Ovary (tissue), 7 donors: ENCODE measurements at regions not wholly inside any gene's neighbourhood (a gene's known extent, or its start where the extent isn't known, plus 50 kb on each side); places are given as distances from the start of the nearest gene placed in this dataset.

Experiments
- DNase-seq, 5 donors: peaks; one replicate each; pipeline ENCODE4 v3.0.0-alpha.2; 2019 to 2020
- H3K27ac ChIP-seq, 2 donors: fragments of 200-600 bp; one replicate each; pipeline versions ENCODE4 v1.5.1 to v1.8.0; 2019 to 2022
- H3K27me3 ChIP-seq: fragments of 200-600 bp; one replicate; pipeline ENCODE4 v1.8.0; 2022
- H3K36me3 ChIP-seq: fragments of 200-600 bp; sonication (generic); one replicate; pipeline ENCODE4 v1.5.1; 2019
- H3K4me1 ChIP-seq: one replicate; pipeline ENCODE4 v1.8.1; 2013; ENCODE audit warnings: mild to moderate bottlenecking, moderate library complexity; ENCODE audit not compliant: insufficient read depth
- H3K4me3 ChIP-seq: fragments of 200-600 bp; sonication (generic); one replicate; pipeline ENCODE4 v1.5.1; 2017
- H3K9me3 ChIP-seq, 2 donors: fragments of 200-600 bp in 1 of 2; sonication (generic) in 1 of 2; one replicate each; pipeline versions ENCODE4 v1.5.1 to v1.8.1; 2013 to 2019; ENCODE audit warnings: mild to moderate bottlenecking in 1 of 2, moderate library complexity in 1 of 2
- CTCF ChIP-seq, 3 donors: fragments of 450-650 bp in 2 of 3; fragments of 200-600 bp in 1 of 3; IDR thresholded peaks; one replicate each; pipeline versions ENCODE4 v1.5.1 to v1.8.0; 2016 to 2022; ENCODE audit warnings: antibody characterized with exemption in 3 of 3, mild to moderate bottlenecking in 1 of 3
- EP300 ChIP-seq: sonication (generic); formaldehyde crosslinking; IDR thresholded peaks from one replicate; pipeline ENCODE4 v1.6.1; 2017; ENCODE audit warnings: antibody characterized with exemption
- POLR2A ChIP-seq: fragments of 450-650 bp; IDR thresholded peaks from one replicate; pipeline ENCODE4 v1.6.1; 2017; ENCODE audit warnings: antibody characterized with exemption, mild to moderate bottlenecking, moderate library complexity
- WGBS, 3 donors: extraction: QIAGEN DNeasy Blood & Tissue Kit in 1 of 3; methylation state at CpG; one replicate each; pipeline versions ENCODE4 v1.1.5 to v1.1.7; 2013 to 2017; 5-methylcytosine and 5-hydroxymethylcytosine counted together
- intact Hi-C, 4 donors: fragments of 100-400 bp; cut with DNase I; formaldehyde crosslinking; loops; one replicate each; pipeline versions ENCODE4 v1.11.0 to v1.15.1; 2022 to 2023
- donor health status: DM: no; HTN: no; CAD: no; lungs with moderate emphysema.
- donor health status: DM: no; HTN: no; CAD: no.
- donor health status: Bipolar disorder and iron deficiency.
- donor health status: DM: no; HTN: no; CAD: no.
- donor health status: DM: yes; HTN: yes; CAD: no.

- no peaks in the 10 kb centered on the region for H3K4me1 ChIP-seq
- 26 to 34% (median 32%) methylated on average over 1 of the region's 1 CpG for WGBS, 3 donors
- no peak for DNase-seq
- H3K27ac ChIP-seq, result no peak overlapping the region
- TF ChIP-seq EP300 (no peak), POLR2A (no peak), CTCF (IDR thresholded peaks at IDR 0.05) (no peak)
- H3K9me3 ChIP-seq, result no peaks in the 10 kb centered on the region
- intact Hi-C loops, result no loop called here
- H3K36me3 ChIP-seq, result no peaks in the 10 kb centered on the region
- H3K4me3 ChIP-seq, result no peak overlapping the region
- H3K27me3 ChIP-seq, result no peaks in the 10 kb centered on the region
Observed at GRCh38 chr9:109935406-109936087, 155.5 kb downstream of the PALM2AKAP2 start.

DNA sequence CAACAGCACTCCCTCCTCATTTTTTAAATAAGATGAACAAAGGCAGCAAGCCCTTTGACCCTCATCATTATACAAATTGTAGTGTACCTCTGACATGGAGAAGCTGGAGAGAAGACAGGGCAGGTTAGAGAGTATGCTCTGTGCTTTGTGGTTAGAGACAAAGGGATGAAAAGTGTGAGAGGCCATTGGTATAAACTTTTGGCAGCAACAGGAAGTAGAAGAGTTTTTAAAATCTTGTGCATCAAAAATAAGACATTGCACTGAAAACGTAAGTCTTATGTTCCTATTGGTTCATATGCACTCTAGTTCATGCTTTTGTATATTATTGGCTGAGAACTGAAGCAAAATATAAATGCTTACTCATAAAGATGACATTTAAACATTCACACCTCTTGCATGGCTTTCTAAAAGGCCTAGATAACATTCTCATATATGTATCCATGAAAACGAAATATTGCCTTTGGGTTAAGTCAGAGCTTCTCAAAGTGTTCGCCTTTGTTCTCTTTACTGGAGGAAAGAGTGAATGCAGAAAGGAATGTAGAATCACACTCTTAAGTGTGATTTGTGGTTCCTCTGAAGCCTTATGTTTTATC is 158.0 kb downstream of the PALM2AKAP2 start:
- intact Hi-C loops, result no loop called here
- Histone ChIP-seq H3K9me3 (no peaks in the 10 kb centered on the region), H3K27ac (no peak overlapping the region), H3K27me3 (no peaks in the 10 kb centered on the region), H3K36me3 (no peaks in the 10 kb centered on the region), H3K4me1 (no peaks in the 10 kb centered on the region), H3K4me3 (no peak overlapping the region)
- DNase-seq, result no peak
- WGBS, 3 donors, result 90 to 92% (median 90%) methylated on average over 3 of the region's 3 CpGs
- no peak for TF ChIP-seq POLR2A
- TF ChIP-seq CTCF (IDR thresholded peaks at IDR 0.05), result no peak
- no peak for TF ChIP-seq EP300

- H3K4me3 ChIP-seq, result no peak overlapping the region
- intact Hi-C loops, result no loop called here
- TF ChIP-seq CTCF (IDR thresholded peaks at IDR 0.05) (no peak), EP300 (no peak), POLR2A (no peak)
- H3K27me3 ChIP-seq, result no peaks in the 10 kb centered on the region
- H3K36me3 ChIP-seq, result no peaks in the 10 kb centered on the region
- no peaks in the 10 kb centered on the region for H3K9me3 ChIP-seq
- no peak overlapping the region for H3K27ac ChIP-seq
- peaks cover 2% of the 10 kb centered on the region for H3K4me1 ChIP-seq
- no peak for DNase-seq
Observed at GRCh38 chr9:109939698-109940342, 159.8 kb downstream of the PALM2AKAP2 start.

GRCh38 chr9:109940561-109940960 is 160.6 kb downstream of the PALM2AKAP2 start:
- no peak overlapping the region for H3K4me3 ChIP-seq
- WGBS, 3 donors, result 66 to 69% (median 67%) methylated on average over 3 of the region's 3 CpGs
- no peak overlapping the region for H3K27ac ChIP-seq
- no peaks in the 10 kb centered on the region for H3K27me3 ChIP-seq
- no peaks in the 10 kb centered on the region for H3K9me3 ChIP-seq
- H3K4me1 ChIP-seq, result peaks cover 2% of the 10 kb centered on the region
- no peaks in the 10 kb centered on the region for H3K36me3 ChIP-seq
- intact Hi-C loops, result no loop called here
- no peak for TF ChIP-seq CTCF (IDR thresholded peaks at IDR 0.05)
- TF ChIP-seq EP300, result no peak
- no peak for TF ChIP-seq POLR2A
- DNase-seq, result no peak
